PC-9 (cell line): ENCODE measurements at regions not wholly inside any gene's neighbourhood (a gene's known extent, or its start where the extent isn't known, plus 50 kb on each side); places are given as distances from the start of the nearest gene placed in this dataset.

Experiments used
- EZH2 ChIP-seq: fragments of 200-600 bp; sonication (generic); IDR thresholded peaks from 2 replicates; pipeline ENCODE4 v1.8.0; 2017; ENCODE audit warnings: antibody characterized with exemption, low read depth
- TF ChIP-seq, protein P1 (sequence below): fragments of 200-600 bp; sonication (generic); conservative IDR thresholded peaks from 2 replicates; pipeline ENCODE4 v1.6.1; 2017; ENCODE audit warnings: mixed run types, antibody characterized with exemption, mild to moderate bottlenecking, moderate library complexity

DNA sequence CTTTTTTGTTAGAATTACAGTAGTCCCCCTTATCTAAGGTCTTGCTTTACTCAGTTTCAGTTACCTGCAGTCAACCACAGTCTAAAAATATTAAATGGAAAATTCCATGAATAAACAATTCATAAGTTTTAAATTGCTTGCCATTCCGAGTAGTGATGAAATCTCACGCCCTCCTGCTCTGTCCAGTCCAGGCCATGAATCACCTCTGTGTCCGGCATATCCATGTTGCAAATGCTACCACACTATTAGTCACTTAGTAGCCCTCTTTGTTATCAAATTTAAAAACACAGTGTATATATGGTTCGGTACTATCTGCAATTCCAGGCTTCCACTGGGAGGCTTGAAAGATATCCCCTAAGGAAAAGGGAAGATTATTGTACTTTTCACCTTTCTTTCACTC, 164.6 kb upstream of the FAM83B start:
- TF ChIP-seq, protein P1, sequence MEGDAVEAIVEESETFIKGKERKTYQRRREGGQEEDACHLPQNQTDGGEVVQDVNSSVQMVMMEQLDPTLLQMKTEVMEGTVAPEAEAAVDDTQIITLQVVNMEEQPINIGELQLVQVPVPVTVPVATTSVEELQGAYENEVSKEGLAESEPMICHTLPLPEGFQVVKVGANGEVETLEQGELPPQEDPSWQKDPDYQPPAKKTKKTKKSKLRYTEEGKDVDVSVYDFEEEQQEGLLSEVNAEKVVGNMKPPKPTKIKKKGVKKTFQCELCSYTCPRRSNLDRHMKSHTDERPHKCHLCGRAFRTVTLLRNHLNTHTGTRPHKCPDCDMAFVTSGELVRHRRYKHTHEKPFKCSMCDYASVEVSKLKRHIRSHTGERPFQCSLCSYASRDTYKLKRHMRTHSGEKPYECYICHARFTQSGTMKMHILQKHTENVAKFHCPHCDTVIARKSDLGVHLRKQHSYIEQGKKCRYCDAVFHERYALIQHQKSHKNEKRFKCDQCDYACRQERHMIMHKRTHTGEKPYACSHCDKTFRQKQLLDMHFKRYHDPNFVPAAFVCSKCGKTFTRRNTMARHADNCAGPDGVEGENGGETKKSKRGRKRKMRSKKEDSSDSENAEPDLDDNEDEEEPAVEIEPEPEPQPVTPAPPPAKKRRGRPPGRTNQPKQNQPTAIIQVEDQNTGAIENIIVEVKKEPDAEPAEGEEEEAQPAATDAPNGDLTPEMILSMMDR: no peak
- no peak for TF ChIP-seq EZH2
